Keratinocyte (primary cell): ENCODE measurements at regions not wholly inside any gene's neighbourhood (a gene's known extent, or its start where the extent isn't known, plus 50 kb on each side); places are given as distances from the start of the nearest gene placed in this dataset.

Experiments used
- EZH2 ChIP-seq: IDR thresholded peaks from one replicate; pipeline ENCODE4 v1.6.1; 2012; ENCODE audit warnings: inconsistent platforms, mild to moderate bottlenecking, low read length, moderate library complexity
- TF ChIP-seq, protein P1 (sequence below), 3 experiments: IDR thresholded peaks in 1 of 3; conservative IDR thresholded peaks in 1 of 3; optimal IDR thresholded peaks in 1 of 3; 2 replicates in 2 of 3; 3 replicates in 1 of 3; pipeline versions ENCODE3 to v1.5.1; 2011; ENCODE audit warnings: low read length in 3 of 3, mild to moderate bottlenecking in 3 of 3, moderate library complexity in 2 of 3, control low read depth in 1 of 3, inconsistent platforms in 1 of 3; ENCODE audit not compliant: insufficient read depth in 2 of 3; ENCODE audit errors: extremely low read depth in 1 of 3

- TF ChIP-seq, protein P1, sequence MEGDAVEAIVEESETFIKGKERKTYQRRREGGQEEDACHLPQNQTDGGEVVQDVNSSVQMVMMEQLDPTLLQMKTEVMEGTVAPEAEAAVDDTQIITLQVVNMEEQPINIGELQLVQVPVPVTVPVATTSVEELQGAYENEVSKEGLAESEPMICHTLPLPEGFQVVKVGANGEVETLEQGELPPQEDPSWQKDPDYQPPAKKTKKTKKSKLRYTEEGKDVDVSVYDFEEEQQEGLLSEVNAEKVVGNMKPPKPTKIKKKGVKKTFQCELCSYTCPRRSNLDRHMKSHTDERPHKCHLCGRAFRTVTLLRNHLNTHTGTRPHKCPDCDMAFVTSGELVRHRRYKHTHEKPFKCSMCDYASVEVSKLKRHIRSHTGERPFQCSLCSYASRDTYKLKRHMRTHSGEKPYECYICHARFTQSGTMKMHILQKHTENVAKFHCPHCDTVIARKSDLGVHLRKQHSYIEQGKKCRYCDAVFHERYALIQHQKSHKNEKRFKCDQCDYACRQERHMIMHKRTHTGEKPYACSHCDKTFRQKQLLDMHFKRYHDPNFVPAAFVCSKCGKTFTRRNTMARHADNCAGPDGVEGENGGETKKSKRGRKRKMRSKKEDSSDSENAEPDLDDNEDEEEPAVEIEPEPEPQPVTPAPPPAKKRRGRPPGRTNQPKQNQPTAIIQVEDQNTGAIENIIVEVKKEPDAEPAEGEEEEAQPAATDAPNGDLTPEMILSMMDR (optimal IDR thresholded peaks at IDR 0.05 in 1 of 3, IDR thresholded peaks at IDR 0.05 in 1 of 3, conservative IDR thresholded peaks at IDR 0.05 in 1 of 3; ENCODE audit: extremely low read depth in 1 of 3, insufficient read depth in 2 of 3, low read length in 3 of 3), result no peak
- no peak for TF ChIP-seq EZH2
Measured at GRCh38 chr13:90393408-90393807, 954.1 kb upstream of the MIR17HG start.
